Naive thymus-derived CD4-positive, alpha-beta T cell (primary cell): ENCODE measurements at regions not wholly inside any gene's neighbourhood (a gene's known extent, or its start where the extent isn't known, plus 50 kb on each side); places are given as distances from the start of the nearest gene placed in this dataset.
"Not testable (repeated sequence)": the region's sequence is repeated elsewhere in the genome, so short reads cannot be mapped to it uniquely, and the experiment has no call there.

Experiments
- ATAC-seq: fragments of 150-1000 bp; cut with Tn5 transposase; 2 replicates; pipeline ENCODE4 v1.10.0; 2021; ENCODE audit warnings: mild to moderate bottlenecking, moderate library complexity
- CTCF ChIA-PET: fragments of 350-600 bp; sonication (Branson Sonifier 250); formaldehyde crosslinking; loops from one replicate; lab custom pipeline; 2021; ENCODE audit warnings: antibody characterized with exemption; lab: Charles Lee
- POLR2A ChIA-PET: fragments of 350-600 bp; sonication (Branson Sonifier 250); formaldehyde crosslinking; loops from one replicate; lab custom pipeline; 2021; ENCODE audit warnings: antibody characterized with exemption, inconsistent platforms; lab: Charles Lee
- DNase-seq, 9 donors: peaks; one replicate each; pipeline versions ENCODE4 v3.0.0 to v3.0.0-alpha.2; 2020 to 2022; ENCODE audit warnings: mixed read lengths in 1 of 9
- H3K27ac ChIP-seq: one replicate; pipeline ENCODE4 v1.7.0; 2013; ENCODE audit warnings: mild to moderate bottlenecking, low read depth, low read length, moderate library complexity
- H3K27me3 ChIP-seq, 2 donors: one replicate each; pipeline ENCODE4 v1.7.0; 2013; ENCODE audit warnings: low read length in 2 of 2, mild to moderate bottlenecking in 2 of 2, moderate library complexity in 2 of 2; ENCODE audit not compliant: control insufficient read depth in 2 of 2, insufficient read depth in 2 of 2
- H3K36me3 ChIP-seq, 3 experiments: 1 replicate in 2 of 3; 2 replicates in 1 of 3; pipeline ENCODE4 v1.7.0; 2013; ENCODE audit warnings: low read length in 3 of 3, mild to moderate bottlenecking in 3 of 3, moderate library complexity in 1 of 3; ENCODE audit not compliant: insufficient read depth in 3 of 3, control insufficient read depth in 2 of 3
- H3K4me1 ChIP-seq, 2 donors: one replicate each; pipeline ENCODE4 v1.7.0; 2013; ENCODE audit warnings: low read length in 2 of 2, mild to moderate bottlenecking in 2 of 2, moderate library complexity in 1 of 2; ENCODE audit not compliant: control insufficient read depth in 2 of 2, insufficient read depth in 2 of 2
- H3K4me3 ChIP-seq: 2 replicates; pipeline ENCODE4 v1.7.0; 2013; ENCODE audit warnings: mild to moderate bottlenecking, low read length
- H3K9me3 ChIP-seq, 3 experiments: 1 replicate in 2 of 3; 2 replicates in 1 of 3; pipeline ENCODE4 v1.7.0; 2013; ENCODE audit warnings: low read length in 3 of 3; ENCODE audit not compliant: control insufficient read depth in 2 of 3
- H3K27ac Mint-ChIP-seq, 9 donors: one replicate each; pipeline ENCODE4 v1.8.0; 2020 to 2022; ENCODE audit warnings: mixed read lengths in 9 of 9, mild to moderate bottlenecking in 8 of 9, moderate library complexity in 5 of 9, inconsistent platforms in 2 of 9
- H3K27me3 Mint-ChIP-seq, 5 donors: one replicate each; pipeline ENCODE4 v1.8.0; 2021 to 2022; ENCODE audit warnings: mixed read lengths in 5 of 5, mild to moderate bottlenecking in 1 of 5
- H3K36me3 Mint-ChIP-seq, 5 donors: one replicate each; pipeline ENCODE4 v1.8.0; 2020 to 2022; ENCODE audit warnings: mixed read lengths in 5 of 5, mild to moderate bottlenecking in 3 of 5, inconsistent platforms in 1 of 5
- H3K4me1 Mint-ChIP-seq, 7 donors: one replicate each; pipeline ENCODE4 v1.8.0; 2020 to 2022; ENCODE audit warnings: mixed read lengths in 7 of 7, mild to moderate bottlenecking in 3 of 7, inconsistent platforms in 1 of 7
- H3K4me3 Mint-ChIP-seq, 10 donors: one replicate each; pipeline ENCODE4 v1.8.0; 2020 to 2022; ENCODE audit warnings: mild to moderate bottlenecking in 10 of 10, mixed read lengths in 10 of 10, moderate library complexity in 6 of 10, inconsistent platforms in 2 of 10
- H3K9me3 Mint-ChIP-seq, 11 donors: one replicate each; pipeline ENCODE4 v1.8.0; 2020 to 2022; ENCODE audit warnings: mixed read lengths in 11 of 11, mild to moderate bottlenecking in 4 of 11, inconsistent platforms in 1 of 11, moderate library complexity in 1 of 11
- intact Hi-C, 2 donors: fragments of 100-400 bp; cut with micrococcal nuclease; formaldehyde crosslinking; loops; one replicate each; pipeline ENCODE4 v1.15.1; 2023

DNA sequence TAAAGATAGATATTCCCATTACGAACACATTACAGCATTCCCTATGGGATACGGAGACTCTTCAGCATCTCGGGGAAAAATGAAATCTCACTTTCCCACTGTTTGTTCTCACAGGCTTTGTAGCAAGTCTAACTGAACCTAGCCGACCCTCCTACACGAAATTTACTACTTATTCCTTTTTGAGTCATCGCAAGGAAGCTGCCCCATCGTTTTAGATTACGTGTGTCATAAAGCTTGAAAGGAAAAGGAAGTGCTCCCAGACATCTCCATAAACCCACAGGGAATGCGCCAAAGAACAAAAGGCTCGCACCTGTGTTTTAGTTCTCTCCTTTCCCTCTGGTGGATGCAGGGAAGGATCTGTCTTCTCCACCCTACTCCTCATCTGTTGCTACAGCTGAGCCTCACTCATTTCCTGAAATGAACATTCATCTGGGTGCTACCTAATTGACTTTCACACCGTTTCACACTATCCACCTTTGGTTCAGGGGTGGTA is 76.2 kb upstream of the STK39 start:
- intact Hi-C loops, result no loop called here
- DNase-seq, result no peak
- Histone ChIP-seq H3K4me3 (no peak overlapping the region), H3K9me3 (no peaks in the 10 kb centered on the region), H3K4me1 (no peaks in the 10 kb centered on the region), H3K27me3 (no peaks in the 10 kb centered on the region), H3K27ac (no peak overlapping the region), H3K36me3 (no peaks in the 10 kb centered on the region)
- Mint-ChIP-seq H3K27me3 (peaks cover 5 to 20% (median 14%) of the 10 kb centered on the region in 5 donors), H3K4me3 (no peak overlapping the region), H3K4me1 (peaks cover 0 to 2% (median 0%) of the 10 kb centered on the region in 7 donors), H3K36me3 (peaks cover 0 to 4% (median 0%) of the 10 kb centered on the region in 5 donors), H3K9me3 (peaks cover 0 to 9% (median 2%) of the 10 kb centered on the region in 11 donors), H3K27ac (no peak overlapping the region)
- CTCF ChIA-PET, result interaction anchor here (0.5 kb wide), 1 partner anchor 22 kb away, joined by 3 read pairs; no protein-coding TSS in a partner anchor
- POLR2A ChIA-PET, result no interaction called here
- no peak for ATAC-seq

DNA sequence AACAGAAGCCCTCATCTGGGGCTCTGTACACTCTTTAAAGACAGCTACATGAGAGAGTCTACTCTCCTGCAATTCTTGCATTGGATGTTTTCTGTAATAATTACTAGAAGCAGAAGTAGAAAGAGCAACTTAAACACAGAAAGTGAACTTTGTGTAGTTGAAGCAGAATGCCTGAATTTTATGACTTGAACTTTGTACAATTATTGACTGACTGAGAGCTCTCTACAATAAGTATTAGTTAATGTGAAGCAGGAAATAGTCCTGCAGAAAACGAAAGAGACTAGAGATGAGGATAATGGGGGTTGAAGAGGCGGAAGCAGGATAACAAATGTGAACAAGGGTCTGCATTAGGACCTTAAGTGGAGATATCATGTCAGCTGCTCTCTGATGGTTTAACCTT is 79.2 kb upstream of the STK39 start:
- DNase-seq (no peak), ATAC-seq (no peak)
- CTCF ChIA-PET, result interaction anchor here (0.9 kb wide), 1 partner anchor 22 kb away, joined by 3 read pairs; no protein-coding TSS in a partner anchor

DNA sequence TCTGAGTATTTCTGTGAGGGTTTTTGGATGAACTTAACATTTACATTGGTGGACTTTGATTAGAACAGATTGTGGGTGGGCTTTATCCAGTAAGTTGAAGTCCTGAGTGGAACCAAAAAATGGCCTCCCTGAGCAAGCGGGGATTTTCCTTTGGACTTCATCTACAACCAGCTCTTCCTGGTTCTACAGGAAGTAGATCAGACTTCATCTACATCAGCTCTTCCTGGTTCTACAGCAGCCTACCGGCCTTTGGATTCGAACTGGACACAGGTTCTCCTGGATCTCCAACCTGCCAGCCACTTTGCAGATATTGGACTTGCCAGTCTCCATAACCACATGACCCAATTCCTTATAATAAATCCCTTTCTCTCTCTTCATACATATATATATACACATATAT is 79.9 kb upstream of the STK39 start:
- H3K27me3 Mint-ChIP-seq, result peaks cover 3 to 20% (median 14%) of the 10 kb centered on the region in 5 donors
- Histone ChIP-seq H3K9me3 (peaks cover 0 to 10% (median 0%) of the 10 kb centered on the region in 3 experiments), H3K4me3 (no peak overlapping the region), H3K4me1 (no peaks in the 10 kb centered on the region), H3K36me3 (no peaks in the 10 kb centered on the region), H3K27ac (no peak overlapping the region), H3K27me3 (no peaks in the 10 kb centered on the region)
- H3K4me1 Mint-ChIP-seq, result peaks cover 0 to 7% (median 0%) of the 10 kb centered on the region in 7 donors
- peaks cover 6 to 31% (median 20%) of the 10 kb centered on the region in 11 donors for H3K9me3 Mint-ChIP-seq
- ATAC-seq (no peak), DNase-seq (no peak)
- no peak overlapping the region for H3K4me3 Mint-ChIP-seq
- intact Hi-C loops, result no loop called here
- ChIA-PET CTCF (no interaction called here), POLR2A (no interaction called here)
- H3K27ac Mint-ChIP-seq, result no peak overlapping the region
- peaks cover 3 to 15% (median 6%) of the 10 kb centered on the region in 5 donors for H3K36me3 Mint-ChIP-seq

More for the DNA sequence above, 79.2 kb upstream of the STK39 start:
- Mint-ChIP-seq H3K9me3 (peaks cover 6 to 29% (median 18%) of the 10 kb centered on the region in 11 donors), H3K27ac (no peak overlapping the region), H3K4me3 (no peak overlapping the region), H3K4me1 (peaks cover 0 to 7% (median 0%) of the 10 kb centered on the region in 7 donors), H3K27me3 (peaks cover 4 to 20% (median 14%) of the 10 kb centered on the region in 5 donors), H3K36me3 (peaks cover 3 to 15% (median 6%) of the 10 kb centered on the region in 5 donors)
- Histone ChIP-seq H3K27ac (no peak overlapping the region), H3K27me3 (no peaks in the 10 kb centered on the region), H3K4me3 (no peak overlapping the region), H3K36me3 (no peaks in the 10 kb centered on the region), H3K4me1 (no peaks in the 10 kb centered on the region), H3K9me3 (peaks cover 0 to 10% (median 0%) of the 10 kb centered on the region in 3 experiments)
- POLR2A ChIA-PET, result no interaction called here
- intact Hi-C loops, result no loop called here

DNA sequence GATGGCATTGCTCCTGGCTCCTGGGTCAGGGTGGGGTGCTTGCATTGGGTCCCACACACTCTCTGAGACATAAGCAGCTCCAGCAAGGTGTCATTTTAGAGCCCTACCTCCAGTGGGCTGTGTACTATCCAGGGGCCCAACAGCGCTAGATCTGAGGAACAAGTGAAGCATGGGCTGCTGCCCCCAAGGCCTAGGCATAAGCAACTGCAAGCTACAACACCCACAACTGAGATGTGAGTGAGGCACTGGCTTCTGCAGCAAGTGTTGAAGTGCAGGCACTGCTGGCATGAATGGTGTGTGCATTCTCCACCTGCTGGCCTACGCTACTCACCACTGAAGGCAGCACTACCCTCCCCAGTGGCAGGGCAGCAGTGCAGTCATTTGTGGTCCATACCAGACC is 81.0 kb upstream of the STK39 start:
- Histone ChIP-seq H3K4me1 (no peaks in the 10 kb centered on the region), H3K27me3 (no peaks in the 10 kb centered on the region), H3K27ac (no peak overlapping the region), H3K4me3 (no peak overlapping the region), H3K36me3 (no peaks in the 10 kb centered on the region), H3K9me3 (peaks cover 0 to 10% (median 0%) of the 10 kb centered on the region in 3 experiments)
- intact Hi-C loops, result no loop called here
- Mint-ChIP-seq H3K27me3 (peaks cover 2 to 14% (median 9%) of the 10 kb centered on the region in 5 donors), H3K4me1 (peaks cover 0 to 7% (median 0%) of the 10 kb centered on the region in 7 donors), H3K36me3 (peaks cover 3 to 15% (median 6%) of the 10 kb centered on the region in 5 donors), H3K27ac (no peak overlapping the region), H3K9me3 (peaks cover 6 to 31% (median 21%) of the 10 kb centered on the region in 11 donors), H3K4me3 (no peak overlapping the region)
- ChIA-PET POLR2A (no interaction called here), CTCF (no interaction called here)
- ATAC-seq (no peak), DNase-seq (no peak)

DNA sequence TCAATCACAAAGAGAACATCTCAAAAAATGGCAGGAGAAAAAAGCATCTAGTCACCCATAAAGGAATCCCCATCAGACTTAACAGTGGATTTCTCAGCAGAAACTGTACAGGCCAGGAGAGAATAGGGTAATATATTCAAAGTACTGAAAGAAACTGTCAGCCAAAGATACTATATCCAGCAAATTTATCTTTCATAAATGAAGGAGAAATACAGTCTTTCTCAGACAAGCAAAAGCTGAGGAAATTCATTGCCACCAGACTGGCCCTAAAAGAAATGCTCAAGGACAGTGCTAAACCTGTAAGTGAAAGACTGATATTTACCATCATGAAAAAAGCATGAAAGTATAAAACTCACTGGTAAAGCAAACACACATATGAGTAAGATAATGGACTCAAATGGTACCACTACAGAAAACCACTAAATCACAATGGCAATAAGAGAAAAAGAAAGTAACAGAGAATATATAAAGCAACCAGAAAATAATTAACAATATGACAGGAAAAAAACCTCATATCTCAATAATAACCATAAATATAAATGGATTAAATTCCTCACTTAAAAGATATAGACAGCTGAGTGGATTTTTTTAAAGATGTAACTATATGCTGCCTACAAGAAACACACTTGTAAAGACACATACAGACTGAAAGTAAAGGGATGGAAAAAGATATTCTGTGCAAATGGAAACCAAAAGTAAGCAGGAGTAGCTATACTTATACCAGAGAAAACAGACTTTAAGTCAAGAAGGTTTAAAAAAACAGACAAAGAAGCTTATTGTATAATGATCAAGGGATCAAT is 83.4 kb upstream of the STK39 start:
- DNase-seq (no peak), ATAC-seq (no peak)
- intact Hi-C loops, result no loop called here
- H3K36me3 ChIP-seq, result no peaks in the 10 kb centered on the region
- POLR2A ChIA-PET, result no interaction called here
- peaks cover 6 to 31% (median 21%) of the 10 kb centered on the region in 11 donors for H3K9me3 Mint-ChIP-seq
- H3K4me1 Mint-ChIP-seq, result peaks cover 0 to 7% (median 0%) of the 10 kb centered on the region in 7 donors
- peaks cover 0 to 4% (median 3%) of the 10 kb centered on the region in 5 donors for H3K27me3 Mint-ChIP-seq
- H3K4me3 ChIP-seq, result no peak overlapping the region
- H3K9me3 ChIP-seq, result peaks cover 0 to 10% (median 0%) of the 10 kb centered on the region in 3 experiments
- CTCF ChIA-PET, result no interaction called here
- no peaks in the 10 kb centered on the region for H3K27me3 ChIP-seq
- peaks cover 3 to 15% (median 6%) of the 10 kb centered on the region in 5 donors for H3K36me3 Mint-ChIP-seq
- no peak overlapping the region for H3K27ac ChIP-seq
- H3K4me1 ChIP-seq, result no peaks in the 10 kb centered on the region
- H3K4me3 Mint-ChIP-seq, result peak overlapping the region in 1 of 10 donors; percentile 9
- H3K27ac Mint-ChIP-seq, result no peak overlapping the region

DNA sequence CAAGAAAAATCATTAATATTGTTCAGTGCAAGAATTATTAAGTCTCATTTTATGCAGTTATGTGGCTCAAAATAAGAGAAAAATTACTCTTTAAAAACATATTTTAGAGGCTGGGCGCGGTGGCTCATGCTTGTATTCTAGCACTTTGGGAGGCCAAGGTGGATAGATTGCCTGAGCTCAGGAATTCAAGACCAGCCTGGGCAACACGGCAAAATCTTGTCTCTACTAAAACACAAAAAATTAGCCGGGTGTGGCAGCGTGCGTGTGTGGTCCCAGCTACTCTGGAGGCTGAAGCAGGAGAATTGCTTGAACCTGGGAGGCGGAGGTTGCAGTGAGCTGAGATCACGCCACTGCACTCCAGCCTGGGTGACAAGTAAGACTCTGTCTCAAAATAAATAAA is 87.9 kb upstream of the STK39 start:
- H3K27ac ChIP-seq, ATAC-seq, H3K4me3 ChIP-seq, DNase-seq, H3K4me1 Mint-ChIP-seq, POLR2A ChIA-PET, H3K27ac Mint-ChIP-seq, H3K4me3 Mint-ChIP-seq, H3K27me3 ChIP-seq, H3K36me3 ChIP-seq, H3K27me3 Mint-ChIP-seq, H3K4me1 ChIP-seq, H3K9me3 ChIP-seq: not testable (repeated sequence)
- intact Hi-C loops, result loop anchor here in 1 of 2 donors (5.0 kb wide), 1 partner anchor 1793 kb away; no protein-coding TSS in a partner anchor
- peaks cover 0 to 10% (median 5%) of the 10 kb centered on the region in 5 donors for H3K36me3 Mint-ChIP-seq
- peaks cover 3 to 16% (median 11%) of the 10 kb centered on the region in 11 donors for H3K9me3 Mint-ChIP-seq
- CTCF ChIA-PET, result interaction anchor here (0.7 to 3.1 kb wide), 3 partner anchors 8 to 578 kb away, joined by 3 to 14 read pairs (median 3); no protein-coding TSS in a partner anchor
